Ascending aorta (tissue), 2 donors: ENCODE measurements at regions not wholly inside any gene's neighbourhood (a gene's known extent, or its start where the extent isn't known, plus 50 kb on each side); places are given as distances from the start of the nearest gene placed in this dataset.

Source experiments
- DNase-seq, 2 donors: peaks; one replicate each; pipeline ENCODE4 v3.0.0-alpha.2; 2019; ENCODE audit warnings: low spot score in 2 of 2
- H3K27ac ChIP-seq, 2 donors: fragments of 200-600 bp; sonication (generic); one replicate each; pipeline ENCODE4 v1.5.1; 2016 to 2017; ENCODE audit warnings: mild to moderate bottlenecking in 1 of 2
- H3K27me3 ChIP-seq: fragments of 200-600 bp; sonication (generic); one replicate; pipeline ENCODE4 v1.5.1; 2017
- H3K36me3 ChIP-seq, 2 donors: fragments of 200-600 bp; sonication (generic); one replicate each; pipeline ENCODE4 v1.5.1; 2016
- H3K4me1 ChIP-seq, 2 donors: fragments of 200-600 bp; sonication (generic); one replicate each; pipeline ENCODE4 v1.5.1; 2016 to 2017; ENCODE audit warnings: mild to moderate bottlenecking in 1 of 2
- H3K4me3 ChIP-seq, 2 donors: fragments of 200-600 bp; sonication (generic); one replicate each; pipeline ENCODE4 v1.5.1; 2016 to 2017; ENCODE audit warnings: mild to moderate bottlenecking in 1 of 2
- H3K9me3 ChIP-seq, 2 donors: fragments of 200-600 bp; sonication (generic); one replicate each; pipeline ENCODE4 v1.5.1; 2016
- CTCF ChIP-seq, 3 experiments: fragments of 200-600 bp in 2 of 3; fragments of 450-650 bp in 1 of 3; sonication (generic) in 2 of 3; IDR thresholded peaks; one replicate each; pipeline ENCODE4 v1.5.1; 2016 to 2019; ENCODE audit warnings: antibody characterized with exemption in 3 of 3, mild to moderate bottlenecking in 1 of 3, moderate library complexity in 1 of 3
- intact Hi-C: fragments of 100-400 bp; cut with DNase I; formaldehyde crosslinking; loops from one replicate; pipeline ENCODE4 v1.15.1; 2023

GRCh38 chr18:44143072-44143471, 537.6 kb upstream of the SETBP1 start:
- TF ChIP-seq CTCF (IDR thresholded peaks at IDR 0.05), result no peak
- H3K27ac ChIP-seq, result no peak overlapping the region
- H3K4me1 ChIP-seq, result no peaks in the 10 kb centered on the region
- H3K36me3 ChIP-seq, result no peaks in the 10 kb centered on the region
- intact Hi-C loops, result no loop called here
- H3K27me3 ChIP-seq, result no peaks in the 10 kb centered on the region
- no peak for DNase-seq
- H3K4me3 ChIP-seq, result no peak overlapping the region
- H3K9me3 ChIP-seq, result no peaks in the 10 kb centered on the region

DNA sequence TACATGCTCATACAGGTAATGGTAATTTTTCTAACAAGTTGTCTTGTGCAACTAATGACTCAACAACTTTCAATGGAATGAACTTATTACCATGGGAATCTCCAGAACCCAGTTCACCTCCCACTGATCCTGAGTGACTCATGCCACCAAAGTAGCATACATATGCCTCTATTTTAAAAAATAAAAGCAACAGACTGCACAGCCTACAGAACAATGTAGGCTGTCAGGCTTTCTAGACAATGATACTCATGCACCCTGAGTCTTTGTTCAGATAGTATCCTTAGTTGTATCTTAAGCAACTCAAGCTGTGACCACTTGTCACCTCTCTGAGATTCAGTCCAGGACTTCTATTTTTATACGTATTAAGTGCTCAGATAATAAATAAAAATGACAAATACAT, 531.0 kb upstream of the SETBP1 start:
- Histone ChIP-seq H3K27ac (no peak overlapping the region), H3K27me3 (no peaks in the 10 kb centered on the region), H3K9me3 (no peaks in the 10 kb centered on the region), H3K4me3 (no peak overlapping the region), H3K4me1 (no peaks in the 10 kb centered on the region), H3K36me3 (no peaks in the 10 kb centered on the region)
- no peak for DNase-seq
- TF ChIP-seq CTCF (IDR thresholded peaks at IDR 0.05), result no peak
- intact Hi-C loops, result no loop called here

DNA sequence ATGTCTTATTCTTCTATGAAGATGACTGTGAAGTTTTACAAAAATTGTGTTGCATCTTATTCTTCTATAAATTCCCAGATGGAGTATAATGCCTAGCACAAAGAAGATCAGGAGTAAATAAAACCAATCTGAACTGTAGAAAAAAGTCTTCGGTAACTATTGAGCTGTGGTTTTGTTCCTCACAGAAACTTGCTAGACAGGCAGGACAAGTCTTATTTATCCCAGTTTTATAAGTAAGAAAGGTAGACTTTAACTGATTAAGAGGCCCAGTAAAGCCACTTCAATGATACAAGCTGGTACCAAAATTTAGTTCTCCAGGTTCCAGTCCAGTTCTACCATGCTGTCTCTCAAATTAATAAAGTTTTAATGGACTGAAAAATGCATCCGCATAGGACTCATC, 526.7 kb upstream of the SETBP1 start:
- no peak overlapping the region for H3K27ac ChIP-seq
- no peak overlapping the region for H3K4me3 ChIP-seq
- intact Hi-C loops, result no loop called here
- H3K9me3 ChIP-seq, result no peaks in the 10 kb centered on the region
- H3K36me3 ChIP-seq, result no peaks in the 10 kb centered on the region
- H3K27me3 ChIP-seq, result no peaks in the 10 kb centered on the region
- H3K4me1 ChIP-seq, result no peaks in the 10 kb centered on the region
- no peak for DNase-seq
- no peak for TF ChIP-seq CTCF (IDR thresholded peaks at IDR 0.05)

- intact Hi-C loops, result no loop called here
- no peaks in the 10 kb centered on the region for H3K36me3 ChIP-seq
Observed at GRCh38 chr18:44156126-44156525, 524.6 kb upstream of the SETBP1 start.

DNA sequence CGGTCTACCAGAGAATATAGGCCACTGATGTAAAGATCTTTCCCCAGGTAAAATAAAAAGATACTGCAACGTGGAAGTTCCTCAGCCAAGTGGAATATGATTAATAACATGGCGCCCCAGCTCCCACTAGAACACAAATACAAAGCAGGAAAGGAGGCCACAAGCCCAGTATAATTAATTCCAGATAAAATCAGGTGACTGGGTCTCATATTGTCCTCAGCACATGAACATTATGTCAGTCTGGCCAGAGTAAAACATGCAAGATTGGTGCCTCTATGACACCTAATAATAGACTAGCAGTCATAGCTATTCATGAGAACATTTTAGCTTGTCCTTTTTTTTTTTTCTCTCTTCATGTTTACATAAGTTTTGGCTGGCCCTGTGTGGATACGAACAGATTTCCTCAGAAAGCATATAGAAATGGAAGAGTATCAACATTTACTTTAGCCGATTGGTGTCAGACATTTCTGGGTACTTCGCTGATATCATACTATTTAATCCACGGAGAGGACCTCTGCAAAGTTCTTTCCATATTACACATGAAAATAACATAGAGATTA, 523.8 kb upstream of the SETBP1 start:
- Histone ChIP-seq H3K27ac (no peak overlapping the region), H3K36me3 (no peaks in the 10 kb centered on the region), H3K9me3 (peaks cover 0 to 2% of the 10 kb centered on the region in 2 donors), H3K4me3 (no peak overlapping the region), H3K4me1 (no peaks in the 10 kb centered on the region), H3K27me3 (no peaks in the 10 kb centered on the region)
- intact Hi-C loops, result no loop called here
- no peak for DNase-seq
- TF ChIP-seq CTCF (IDR thresholded peaks at IDR 0.05), result no peak

More at GRCh38 chr18:44156126-44156525, 524.6 kb upstream of the SETBP1 start:
- Histone ChIP-seq H3K27me3 (no peaks in the 10 kb centered on the region), H3K27ac (no peak overlapping the region), H3K4me3 (no peak overlapping the region), H3K4me1 (no peaks in the 10 kb centered on the region), H3K9me3 (no peaks in the 10 kb centered on the region)
- no peak for DNase-seq
- TF ChIP-seq CTCF (IDR thresholded peaks at IDR 0.05), result no peak
